Hematopoietic multipotent progenitor cell treated with erythropoietin and hydrocortisone succinate and interleukin-3 and kit ligand, for 6 days (in vitro differentiated cells): ENCODE measurements at regions not wholly inside any gene's neighbourhood (a gene's known extent, or its start where the extent isn't known, plus 50 kb on each side); places are given as distances from the start of the nearest gene placed in this dataset.
A peak's percentile ranks its signal among the peaks of the same experiment; 100 is the strongest.

Experiments
- DNase-seq: peaks from one replicate; pipeline ENCODE4 v3.0.0-alpha.2; 2015

- DNase-seq = no peak
Measured at GRCh38 chr10:91040343-91040742, 119.5 kb upstream of the ANKRD1 start.

- no peak for DNase-seq
Measured at GRCh38 chr10:91042069-91042468, 121.2 kb upstream of the ANKRD1 start.

GRCh38 chr10:91043173-91043910 lies 122.5 kb upstream of the ANKRD1 start:
- DNase-seq = peak; percentile 39

GRCh38 chr10:91046869-91047268 lies 126.0 kb upstream of the ANKRD1 start:
- DNase-seq = no peak

GRCh38 chr10:91048380-91048779 lies 127.5 kb upstream of the ANKRD1 start:
- DNase-seq = no peak

- DNase-seq = no peak
Measured at GRCh38 chr10:91049296-91049987, 128.6 kb upstream of the ANKRD1 start.

- DNase-seq = no peak
Measured at GRCh38 chr10:91049988-91050360, 129.1 kb upstream of the ANKRD1 start.

GRCh38 chr10:91050371-91051034 lies 129.6 kb upstream of the ANKRD1 start:
- no peak for DNase-seq

GRCh38 chr10:91051829-91052228 lies 130.9 kb upstream of the ANKRD1 start:
- DNase-seq = no peak

- DNase-seq = no peak
Measured at GRCh38 chr10:91054325-91054724, 133.4 kb upstream of the ANKRD1 start.

GRCh38 chr10:91061187-91061586 lies 140.3 kb upstream of the ANKRD1 start:
- no peak for DNase-seq

- DNase-seq = no peak
Measured at GRCh38 chr10:91061608-91062007, 140.7 kb upstream of the ANKRD1 start.

- no peak for DNase-seq
Measured at GRCh38 chr10:91062091-91062490, 141.2 kb upstream of the ANKRD1 start.

- no peak for DNase-seq
Measured at GRCh38 chr10:91071786-91072185, 148.7 kb upstream of the PCGF5 start.

- DNase-seq = no peak
Measured at GRCh38 chr10:91073286-91073979, 147.0 kb upstream of the PCGF5 start.

- DNase-seq = no peak
Measured at GRCh38 chr10:91076991-91077548, 143.4 kb upstream of the PCGF5 start.

- DNase-seq = no peak
Measured at GRCh38 chr10:91077549-91078071, 142.9 kb upstream of the PCGF5 start.

- no peak for DNase-seq
Measured at GRCh38 chr10:91080776-91081175, 139.7 kb upstream of the PCGF5 start.

GRCh38 chr10:91082447-91082846 lies 138.0 kb upstream of the PCGF5 start:
- no peak for DNase-seq

GRCh38 chr10:91088300-91089140 lies 131.9 kb upstream of the PCGF5 start:
- DNase-seq = peak; percentile 78

GRCh38 chr10:91090761-91091529 lies 129.5 kb upstream of the PCGF5 start:
- peak; percentile 52 for DNase-seq
